DND-41 (cell line): ENCODE measurements at regions not wholly inside any gene's neighbourhood (a gene's known extent, or its start where the extent isn't known, plus 50 kb on each side); places are given as distances from the start of the nearest gene placed in this dataset.

Source experiments
- ATAC-seq: fragments of 200-7000 bp; cut with Tn5 transposase; 3 replicates; pipeline ENCODE4 v1.9.1; 2021; ENCODE audit warnings: low read depth; ENCODE audit not compliant: insufficient read depth
- DNase-seq: peaks from one replicate; pipeline ENCODE4 v3.0.0-alpha.2; 2020
- H2AFZ ChIP-seq: 2 replicates; pipeline ENCODE4 v1.6.0; 2012; ENCODE audit warnings: low read depth, low read length
- H3K27ac ChIP-seq: 2 replicates; pipeline ENCODE4 v1.5.1; 2012; ENCODE audit warnings: low read length, inconsistent platforms
- H3K27me3 ChIP-seq: fragments of 200-600 bp; sonication (generic); 2 replicates; pipeline ENCODE4 v1.6.0; 2012; ENCODE audit warnings: low read length, mild to moderate bottlenecking, inconsistent platforms; ENCODE audit not compliant: insufficient read depth, poor library complexity
- H3K36me3 ChIP-seq: 2 replicates; pipeline ENCODE4 v1.5.1; 2012; ENCODE audit warnings: low read length, inconsistent platforms; ENCODE audit not compliant: insufficient read depth
- H3K4me1 ChIP-seq: 2 replicates; pipeline ENCODE4 v1.5.1; 2012; ENCODE audit warnings: mild to moderate bottlenecking, low read length; ENCODE audit not compliant: insufficient read depth
- H3K4me2 ChIP-seq: 2 replicates; pipeline ENCODE4 v1.6.0; 2012; ENCODE audit warnings: mild to moderate bottlenecking, moderate library complexity, low read length, inconsistent platforms; ENCODE audit not compliant: insufficient read depth
- H3K4me3 ChIP-seq, 2 experiments: fragments of 200-600 bp in 1 of 2; shearing (Covaris generic) in 1 of 2; 2 replicates each; pipeline ENCODE4 v1.5.1; 2012 to 2016; ENCODE audit warnings: inconsistent platforms in 2 of 2, low read length in 2 of 2, mild to moderate bottlenecking in 2 of 2, low read depth in 1 of 2, moderate library complexity in 1 of 2
- H3K79me2 ChIP-seq: 2 replicates; pipeline ENCODE4 v1.6.0; 2012; ENCODE audit warnings: low read length, inconsistent platforms; ENCODE audit not compliant: insufficient read depth
- H3K9ac ChIP-seq: 2 replicates; pipeline ENCODE4 v1.6.0; 2012; ENCODE audit warnings: low read depth, mild to moderate bottlenecking, inconsistent platforms, low read length, moderate library complexity
- H3K9me3 ChIP-seq: 2 replicates; pipeline ENCODE4 v1.5.1; 2012; ENCODE audit warnings: low read length, moderate library complexity, mild to moderate bottlenecking, inconsistent platforms; ENCODE audit not compliant: insufficient read depth, severe bottlenecking
- H4K20me1 ChIP-seq: 2 replicates; pipeline ENCODE4 v1.6.0; 2012; ENCODE audit warnings: low read length; ENCODE audit not compliant: insufficient read depth
- CTCF ChIP-seq: IDR thresholded peaks from 2 replicates; pipeline ENCODE4 v1.5.1; 2012; ENCODE audit warnings: borderline replicate concordance, low read length, moderate library complexity, mild to moderate bottlenecking; ENCODE audit not compliant: poor library complexity, severe bottlenecking; ENCODE audit errors: extremely low read depth
- EZH2 ChIP-seq: IDR thresholded peaks from 3 replicates; pipeline ENCODE4 v1.6.1; 2012; ENCODE audit warnings: borderline replicate concordance, low read depth, mild to moderate bottlenecking, moderate library complexity, low read length, inconsistent platforms; ENCODE audit not compliant: severe bottlenecking

DNA sequence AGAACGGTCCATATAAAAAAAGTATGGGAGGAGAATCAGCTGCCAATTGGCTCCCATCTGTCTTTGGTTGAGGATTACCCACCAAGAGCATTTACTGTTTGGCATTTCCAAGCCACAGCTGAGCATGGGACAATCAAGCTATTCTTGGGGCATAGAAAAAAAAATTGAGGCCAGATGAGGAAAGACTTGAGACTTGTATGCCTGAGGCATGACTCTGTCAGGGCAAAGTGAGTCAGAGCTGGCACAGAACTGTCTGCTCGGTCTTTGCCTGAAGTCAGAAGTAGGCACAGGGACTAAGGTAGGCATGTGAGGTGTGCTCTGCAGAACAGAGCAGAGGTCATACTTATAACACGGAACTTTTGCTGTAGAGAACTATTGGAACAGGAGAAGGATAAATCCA is 126.5 kb upstream of the CHRM2 start:
- H3K36me3 ChIP-seq, result no peaks in the 10 kb centered on the region
- H3K79me2 ChIP-seq, result no peaks in the 10 kb centered on the region
- H3K4me2 ChIP-seq, result no peak overlapping the region
- no peaks in the 10 kb centered on the region for H3K27me3 ChIP-seq
- H2AFZ ChIP-seq, result no peak overlapping the region
- no peaks in the 10 kb centered on the region for H3K9me3 ChIP-seq
- ATAC-seq (no peak), DNase-seq (no peak)
- TF ChIP-seq CTCF, result no peak
- TF ChIP-seq EZH2, result no peak
- H3K9ac ChIP-seq, result no peak overlapping the region
- no peaks in the 10 kb centered on the region for H4K20me1 ChIP-seq
- H3K4me1 ChIP-seq, result no peaks in the 10 kb centered on the region
- no peak overlapping the region for H3K27ac ChIP-seq
- H3K4me3 ChIP-seq, result no peak overlapping the region

DNA sequence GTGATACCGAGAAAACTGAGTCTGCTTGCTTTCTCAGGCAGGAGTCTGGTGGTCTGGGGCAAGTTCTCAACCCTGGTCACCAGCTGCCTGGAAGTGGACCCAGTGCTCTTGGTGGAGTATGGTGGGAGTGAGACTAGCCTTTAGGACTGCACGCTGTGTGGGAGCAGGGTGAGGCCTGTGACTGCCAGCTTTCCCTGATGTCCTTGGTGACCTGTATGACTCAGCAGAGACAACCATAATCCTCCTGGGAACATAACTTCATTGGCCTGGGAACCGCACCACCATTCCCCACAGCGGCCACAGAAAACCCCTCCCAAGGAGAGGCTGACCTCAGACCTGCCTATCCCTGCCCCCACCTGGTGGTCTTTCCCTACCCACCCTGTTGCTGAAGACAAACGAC is 139.5 kb upstream of the CHRM2 start:
- H3K4me1 ChIP-seq, result no peaks in the 10 kb centered on the region
- H2AFZ ChIP-seq, result no peak overlapping the region
- DNase-seq (no peak), ATAC-seq (no peak)
- H3K27ac ChIP-seq, result no peak overlapping the region
- H3K9me3 ChIP-seq, result no peaks in the 10 kb centered on the region
- H3K27me3 ChIP-seq, result no peaks in the 10 kb centered on the region
- TF ChIP-seq EZH2, result no peak
- TF ChIP-seq CTCF, result no peak
- H3K4me3 ChIP-seq, result no peak overlapping the region
- H3K36me3 ChIP-seq, result no peaks in the 10 kb centered on the region
- H3K79me2 ChIP-seq, result no peaks in the 10 kb centered on the region
- H4K20me1 ChIP-seq, result no peaks in the 10 kb centered on the region
- no peak overlapping the region for H3K9ac ChIP-seq
- no peak overlapping the region for H3K4me2 ChIP-seq

- H3K27ac ChIP-seq, result no peak overlapping the region
- ATAC-seq, result no peak
- no peak for DNase-seq
- no peaks in the 10 kb centered on the region for H3K27me3 ChIP-seq
- no peaks in the 10 kb centered on the region for H4K20me1 ChIP-seq
- H3K36me3 ChIP-seq, result no peaks in the 10 kb centered on the region
- no peaks in the 10 kb centered on the region for H3K79me2 ChIP-seq
- H3K4me2 ChIP-seq, result no peak overlapping the region
- H2AFZ ChIP-seq, result no peak overlapping the region
- H3K4me3 ChIP-seq, result no peak overlapping the region
- no peak overlapping the region for H3K9ac ChIP-seq
- no peak for TF ChIP-seq EZH2
- no peak for TF ChIP-seq CTCF
- no peaks in the 10 kb centered on the region for H3K4me1 ChIP-seq
- H3K9me3 ChIP-seq, result no peaks in the 10 kb centered on the region
Observed at GRCh38 chr7:136726460-136726859, 142.0 kb upstream of the CHRM2 start.
